NB4 (cell line): ENCODE measurements at regions not wholly inside any gene's neighbourhood (a gene's known extent, or its start where the extent isn't known, plus 50 kb on each side); places are given as distances from the start of the nearest gene placed in this dataset.

ENCODE experiments used
- CTCF ChIP-seq: IDR thresholded peaks from one replicate; pipeline ENCODE4 v1.5.1; 2012; ENCODE audit warnings: low read depth, low read length
- MYC ChIP-seq: IDR thresholded peaks from 2 replicates; pipeline ENCODE4 v1.6.1; 2011; ENCODE audit warnings: low read depth, low read length
- POLR2A ChIP-seq: IDR thresholded peaks from 2 replicates; pipeline ENCODE4 v1.6.1; 2011; ENCODE audit warnings: mild to moderate bottlenecking; ENCODE audit not compliant: insufficient read length; ENCODE audit errors: extremely low read depth

DNA sequence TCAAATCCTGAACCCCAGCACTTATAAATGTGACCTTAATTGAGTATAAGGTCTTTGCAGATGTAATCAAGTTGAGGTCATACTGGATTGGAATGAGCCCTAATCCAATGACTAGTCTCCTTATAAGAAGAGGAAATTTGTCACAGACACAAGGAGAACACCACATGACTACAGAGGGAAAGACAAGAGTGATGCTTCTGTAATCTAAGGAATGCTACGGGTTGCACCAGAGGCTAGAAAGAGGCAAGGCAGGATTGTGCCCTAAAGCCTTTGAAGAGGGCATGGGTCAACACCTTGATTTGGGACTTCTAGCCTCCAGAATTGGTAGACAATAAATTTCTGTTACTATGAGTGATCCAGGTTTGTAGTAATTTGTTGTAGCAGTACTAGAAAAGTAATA is 135.0 kb downstream of the FOXG1 start:
- TF ChIP-seq CTCF (no peak), POLR2A (no peak), MYC (no peak)
